SHP77 (cell line): ENCODE measurements at regions not wholly inside any gene's neighbourhood (a gene's known extent, or its start where the extent isn't known, plus 50 kb on each side); places are given as distances from the start of the nearest gene placed in this dataset.

Experiments used
- DNase-seq, 2 experiments: peaks; one replicate each; lab custom pipeline; 2025; lab: John Stamatoyannopoulos, UW

DNA sequence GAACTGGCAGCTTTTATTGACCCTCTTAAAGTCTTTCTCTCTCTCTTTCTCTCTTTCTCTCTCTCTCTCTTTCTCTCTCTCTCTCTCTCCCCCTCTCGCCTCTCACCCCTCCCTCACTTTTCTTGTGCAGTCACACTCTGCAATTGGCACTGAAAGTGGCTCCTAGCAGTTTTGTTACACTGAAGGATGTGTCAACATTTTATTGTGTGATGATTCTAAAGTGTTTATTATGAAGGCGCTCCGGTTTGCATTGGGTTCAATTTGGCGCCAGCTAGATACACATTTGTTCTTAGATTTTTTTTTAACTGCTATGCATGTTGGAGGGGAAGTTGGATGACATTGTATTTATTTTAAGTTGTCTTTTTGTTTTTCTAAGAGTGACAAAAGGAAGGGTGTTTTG, 64.0 kb upstream of the CHRM3 start:
- DNase-seq, result no peak

DNA sequence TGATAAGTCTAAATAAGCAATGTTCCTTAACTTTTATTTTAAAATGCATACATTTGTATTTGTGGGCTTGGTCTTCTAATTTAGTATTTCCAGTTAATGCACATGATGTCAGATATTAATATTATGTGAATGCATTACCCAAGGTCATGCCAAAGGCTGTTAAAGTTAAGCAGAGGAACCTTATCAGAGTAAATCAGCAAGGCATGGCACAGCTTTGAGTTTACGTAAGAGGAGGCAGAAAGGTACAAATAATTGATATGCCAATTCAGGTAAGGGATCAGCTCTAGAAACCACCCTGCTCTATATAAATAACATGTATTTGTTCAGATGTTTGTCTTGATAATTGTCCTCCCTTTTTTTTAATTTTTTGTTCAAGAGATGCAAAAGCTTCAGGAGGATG, 64.5 kb upstream of the CHRM3 start:
- DNase-seq, result no peak

- DNase-seq, result no peak
Measured at GRCh38 chr1:239317948-239318347, 68.4 kb upstream of the CHRM3 start.

GRCh38 chr1:239315631-239316217, 70.6 kb upstream of the CHRM3 start:
- no peak for DNase-seq

DNA sequence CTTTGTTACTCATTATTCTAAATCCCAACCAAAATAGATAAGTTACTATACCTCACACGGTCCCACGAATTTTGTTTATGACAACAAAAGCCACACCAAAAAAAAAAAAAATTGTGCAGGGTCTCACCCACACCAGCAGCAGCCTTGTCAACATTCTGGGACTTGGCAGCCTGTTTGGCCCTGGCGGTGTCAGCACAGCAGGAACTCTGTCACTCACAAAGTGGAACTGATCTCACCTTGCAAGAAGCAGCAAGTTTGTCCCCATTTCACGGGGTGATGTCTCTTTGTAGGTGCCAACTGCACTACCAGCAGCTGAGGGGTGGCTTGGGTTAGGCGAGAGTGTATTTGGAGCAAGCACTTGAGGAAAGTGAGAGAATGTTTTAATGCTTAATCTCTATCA, 75.0 kb upstream of the CHRM3 start:
- no peak for DNase-seq

DNA sequence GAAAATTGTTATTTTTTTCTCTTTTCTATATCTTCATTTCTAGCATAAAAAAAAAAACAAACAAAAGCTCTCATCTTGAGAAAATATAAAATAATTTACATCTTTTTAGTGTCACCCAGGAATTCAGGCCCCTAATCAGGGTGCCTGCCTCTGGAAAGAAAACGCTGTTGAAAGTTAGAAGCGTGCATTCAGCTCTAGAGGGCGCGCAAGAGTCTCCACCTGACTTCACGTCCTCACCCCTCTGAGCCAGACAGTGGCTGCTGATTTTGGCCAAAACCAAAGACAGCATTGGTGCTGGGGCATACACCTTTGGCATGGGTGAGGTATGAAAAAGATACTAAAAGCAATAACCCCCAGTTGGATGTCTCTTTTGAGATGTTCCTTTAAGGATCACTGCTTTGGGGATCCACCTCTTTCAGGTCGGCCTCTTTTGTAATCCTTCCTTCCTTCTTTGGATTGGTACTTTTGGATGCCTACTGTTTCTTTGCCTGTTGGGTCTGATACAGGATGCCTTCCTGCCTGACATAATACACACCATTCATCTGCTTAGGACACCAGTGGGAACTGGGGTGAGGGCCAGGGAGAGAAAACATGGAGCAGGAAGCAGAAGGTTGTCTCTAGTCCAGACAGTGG, 77.6 kb upstream of the CHRM3 start:
- DNase-seq, result peak; percentile 41 to 45

GRCh38 chr1:239307886-239308285, 78.5 kb upstream of the CHRM3 start:
- no peak for DNase-seq

DNA sequence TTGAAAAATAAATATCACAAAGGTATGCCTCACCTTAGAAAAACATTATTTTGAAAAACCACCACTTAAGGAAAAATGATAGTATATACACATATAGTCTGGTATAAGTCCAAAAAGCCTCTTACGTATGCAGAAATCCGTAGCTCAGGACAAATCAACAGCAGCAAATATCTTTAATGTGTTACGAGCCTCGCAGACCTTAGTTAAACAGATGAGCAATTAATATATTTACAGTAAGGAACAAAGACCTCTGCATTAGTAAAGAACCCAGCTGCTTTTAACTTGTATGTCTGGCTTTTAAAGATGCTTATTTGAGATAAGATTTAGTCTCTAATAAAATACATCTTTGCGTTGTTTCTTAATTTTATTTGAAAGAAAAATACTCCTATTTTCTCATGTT, 79.9 kb upstream of the CHRM3 start:
- no peak for DNase-seq

DNA sequence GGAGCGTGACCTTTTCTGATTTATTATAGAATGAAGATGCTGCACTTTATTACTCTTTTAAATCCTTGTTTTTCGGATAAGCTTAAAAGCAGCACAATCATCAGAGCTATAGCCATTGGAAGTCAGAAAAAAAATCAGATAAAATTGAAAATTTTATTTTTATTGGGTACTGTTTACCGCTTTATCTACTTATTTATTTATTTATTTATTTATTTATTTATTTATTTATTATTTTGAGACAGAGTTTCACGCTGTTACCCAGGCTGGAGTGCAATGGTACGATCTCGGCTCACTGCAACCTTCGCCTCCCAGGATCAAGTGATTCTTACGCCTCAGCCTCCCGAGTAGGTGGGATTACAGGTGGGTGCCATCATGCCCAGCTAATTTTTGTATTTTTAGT, 83.1 kb upstream of the CHRM3 start:
- DNase-seq, result no peak

DNA sequence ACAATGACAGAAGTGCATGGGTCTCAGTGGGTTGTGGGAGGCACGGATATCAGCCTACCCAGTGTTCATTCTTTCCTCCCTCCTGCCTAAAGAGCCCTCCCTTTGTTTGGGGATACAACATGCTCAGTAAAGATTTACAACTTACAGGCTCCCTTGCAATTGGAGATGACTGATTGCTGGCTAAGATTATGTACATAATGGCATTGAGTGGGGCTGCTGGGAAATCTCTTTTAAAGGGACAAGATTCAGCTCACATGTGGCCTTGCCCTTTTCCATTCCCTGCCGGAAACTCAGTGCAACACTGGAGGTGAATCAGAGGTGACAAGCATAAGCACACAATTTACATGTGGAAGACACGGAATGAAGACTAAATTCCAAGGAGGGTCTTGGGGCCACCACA, 83.7 kb upstream of the CHRM3 start:
- peak in 1 of 2 experiments; percentile 5 for DNase-seq

- DNase-seq, result no peak
Measured at GRCh38 chr1:239301251-239301650, 85.1 kb upstream of the CHRM3 start.

DNA sequence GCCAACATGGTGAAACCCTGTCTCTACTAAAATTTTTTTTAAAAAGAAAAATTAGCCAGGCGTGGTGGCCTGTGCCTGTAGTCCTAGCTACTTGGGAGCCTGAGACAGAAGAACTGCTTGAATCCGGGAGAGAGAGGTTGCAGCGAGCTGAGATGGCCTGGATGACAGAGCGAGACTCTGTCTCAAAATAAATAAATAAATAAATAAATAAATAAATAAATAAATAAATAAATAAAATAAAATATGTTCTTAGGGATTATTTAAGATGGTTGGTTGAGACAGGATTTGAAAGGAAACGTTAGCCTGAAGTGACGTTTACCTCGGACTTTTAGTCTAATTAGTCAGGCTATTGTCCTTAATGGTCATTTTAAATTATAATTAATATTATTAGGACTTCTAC, 88.5 kb upstream of the CHRM3 start:
- DNase-seq, result no peak

GRCh38 chr1:239293350-239294110, 92.8 kb upstream of the CHRM3 start:
- no peak for DNase-seq

- no peak for DNase-seq
Measured at GRCh38 chr1:239288820-239289554, 97.4 kb upstream of the CHRM3 start.

DNA sequence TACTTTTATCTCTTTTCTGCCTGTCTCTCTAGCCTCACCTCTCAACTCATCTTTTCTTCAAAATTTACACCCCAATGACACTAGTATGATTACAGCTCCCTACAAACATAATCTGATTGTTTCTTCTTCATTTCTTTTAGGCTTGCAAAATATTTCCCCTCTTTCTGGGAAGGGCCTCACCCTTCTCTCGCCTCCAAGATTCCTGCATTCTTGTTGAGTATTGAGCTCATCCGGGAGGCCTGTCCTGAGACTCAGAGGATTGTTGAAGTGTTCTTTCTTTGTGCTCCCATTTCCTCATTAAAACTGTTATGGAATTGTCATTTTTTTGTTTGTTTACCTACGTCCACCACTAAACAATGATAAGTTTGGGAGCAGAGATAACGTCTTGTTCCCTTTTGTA, 99.1 kb upstream of the CHRM3 start:
- DNase-seq, result no peak

- no peak for DNase-seq
Measured at GRCh38 chr1:239283216-239283615, 103.2 kb upstream of the CHRM3 start.

DNA sequence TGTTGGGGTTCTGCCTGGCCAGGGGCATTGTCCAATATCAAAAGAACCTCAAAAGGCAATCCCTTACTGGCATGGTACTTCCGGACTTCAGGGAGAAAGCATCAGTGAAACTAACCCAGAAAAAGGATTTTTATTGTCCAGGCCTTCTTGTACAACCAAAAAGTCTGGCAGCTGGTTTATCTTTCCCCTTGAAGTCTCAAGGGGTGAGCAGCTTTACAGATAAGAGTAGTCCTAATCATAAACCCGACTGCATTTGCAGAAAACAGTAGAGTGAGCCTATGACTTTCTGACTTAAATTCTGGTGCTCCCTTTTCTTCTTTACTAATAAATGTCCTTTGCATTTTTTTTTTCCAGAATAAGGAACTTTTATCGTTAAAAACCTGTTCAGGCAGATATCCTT, 104.0 kb upstream of the CHRM3 start:
- DNase-seq, result no peak

DNA sequence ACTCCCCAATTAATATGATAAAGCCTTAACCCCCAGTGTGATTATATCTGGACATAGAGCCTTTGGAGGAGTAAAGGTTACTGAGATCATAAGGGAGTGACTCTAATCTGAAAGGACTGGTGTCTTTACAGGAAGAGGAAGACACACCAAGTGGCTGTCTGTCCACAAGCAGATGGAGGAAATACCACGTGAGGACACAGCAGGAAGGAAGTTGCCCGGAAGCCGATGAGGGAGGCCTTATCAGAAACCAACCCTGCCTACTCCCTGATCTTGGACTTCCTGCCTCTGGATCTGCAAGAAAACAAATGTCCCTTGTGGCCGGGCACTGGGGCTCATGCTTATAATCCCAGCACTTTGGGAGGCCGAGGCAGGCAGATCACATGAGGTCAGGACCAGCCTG, 110.3 kb upstream of the CHRM3 start:
- no peak for DNase-seq

DNA sequence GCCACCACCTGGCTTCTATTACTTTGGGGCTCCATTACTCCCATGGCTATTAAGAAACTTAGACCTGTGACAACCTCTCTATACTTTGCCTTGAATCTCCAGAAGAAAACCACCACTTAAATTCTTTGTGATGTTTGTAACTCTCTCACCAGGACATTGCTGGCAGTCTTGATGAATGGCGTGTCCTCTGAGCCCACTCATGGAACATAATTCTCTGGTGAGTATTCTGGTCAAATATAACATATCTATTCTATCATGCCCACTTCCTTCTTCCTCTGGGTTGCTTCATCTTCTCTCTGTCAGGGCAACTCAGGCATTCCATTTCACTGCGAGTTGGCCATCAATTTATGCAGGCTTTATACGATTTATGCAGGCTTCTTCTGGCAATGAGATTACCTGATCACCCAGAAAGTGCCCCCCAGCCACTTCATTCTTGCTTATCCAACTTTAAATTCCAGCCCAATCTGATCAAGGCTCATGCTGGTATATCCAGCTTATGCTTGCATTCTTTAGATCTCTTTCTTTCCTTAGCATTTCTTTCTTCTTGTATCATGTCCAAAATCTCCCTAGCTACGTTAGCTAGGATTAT, 112.0 kb upstream of the CHRM3 start:
- DNase-seq, result no peak

GRCh38 chr1:239270509-239270908, 115.9 kb upstream of the CHRM3 start:
- no peak for DNase-seq

DNA sequence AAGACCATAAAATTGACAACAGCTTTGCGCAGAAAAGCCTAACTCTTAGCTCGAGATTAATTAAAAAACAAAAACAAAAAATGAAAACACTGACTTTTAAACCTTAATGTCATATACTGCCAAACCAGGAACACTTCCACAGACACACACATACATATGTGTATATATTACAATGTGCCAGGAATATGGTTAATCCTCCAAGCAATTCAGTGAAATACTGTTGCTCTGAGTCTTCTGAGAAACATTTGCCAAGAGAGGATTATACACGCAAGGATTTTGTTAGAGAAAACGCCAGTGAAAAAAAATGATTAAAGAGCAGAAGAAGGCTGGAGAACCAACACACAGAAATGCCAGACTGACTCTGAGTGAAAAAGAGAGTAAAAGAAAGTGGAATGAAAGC, 116.7 kb upstream of the CHRM3 start:
- no peak for DNase-seq

- no peak for DNase-seq
Measured at GRCh38 chr1:239268941-239269340, 117.4 kb upstream of the CHRM3 start.
